ENCODE measurements at regions not wholly inside any gene's neighbourhood (a gene's known extent, or its start where the extent isn't known, plus 50 kb on each side); places are given as distances from the start of the nearest gene placed in this dataset.
A peak's percentile ranks its signal among the peaks of the same experiment; 100 is the strongest.

DNA sequence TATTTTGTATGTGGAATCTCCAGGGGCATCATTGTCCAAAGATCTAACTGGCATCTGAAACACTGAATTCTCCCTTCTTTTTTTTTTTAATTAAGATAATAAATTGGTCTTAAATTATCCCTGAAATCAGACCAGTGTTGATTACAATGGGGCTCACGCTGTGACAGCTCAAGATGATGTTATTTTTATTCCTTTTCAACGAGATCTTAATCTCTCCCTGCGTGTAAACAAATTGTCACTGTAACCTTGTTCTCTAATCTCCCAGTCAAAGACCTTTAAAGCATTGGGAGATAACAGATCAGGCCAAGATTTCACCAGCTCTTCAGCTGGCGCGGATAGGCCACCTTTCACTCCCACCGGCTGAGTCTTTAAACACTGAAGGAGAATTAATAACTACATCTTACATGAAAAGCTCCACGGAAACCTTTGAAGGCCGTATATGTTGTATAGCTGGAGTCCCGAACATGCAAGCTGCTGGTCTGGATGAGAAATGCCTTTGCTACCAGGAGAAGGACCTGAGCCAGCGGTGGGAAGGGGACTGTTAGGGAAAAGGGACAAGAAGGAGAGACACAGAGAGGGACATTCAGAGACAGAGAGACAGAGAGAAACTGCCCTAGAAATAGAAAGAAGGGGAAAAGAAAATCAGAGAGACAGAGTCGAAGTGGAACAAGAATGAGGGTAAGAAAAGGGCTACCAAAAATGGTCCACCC lies 418.8 kb upstream of the NR2F2 start:
- no peak for DNase-seq

GRCh38 chr15:95912280-95912625 lies 418.2 kb upstream of the NR2F2 start:
- DNase-seq: no peak

DNA sequence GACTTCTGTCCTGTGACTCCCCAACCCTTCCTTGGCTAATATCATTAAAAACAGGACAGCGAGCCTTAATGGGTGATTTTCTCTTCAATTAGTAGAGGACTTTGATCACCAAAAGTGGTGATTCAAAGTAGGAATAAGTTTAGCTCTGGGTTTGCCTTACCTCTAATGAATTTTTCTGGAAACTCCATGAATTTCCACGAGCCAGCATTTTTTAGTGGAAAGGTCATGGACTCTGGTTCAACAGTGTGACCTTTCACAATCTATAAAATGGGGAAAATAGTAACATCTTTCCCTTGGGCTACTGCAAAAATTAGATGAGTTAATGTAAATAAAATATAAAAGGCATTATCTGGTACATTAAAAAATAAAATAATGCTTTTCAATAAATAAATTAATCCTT lies 417.8 kb upstream of the NR2F2 start:
- no peak for DNase-seq

DNA sequence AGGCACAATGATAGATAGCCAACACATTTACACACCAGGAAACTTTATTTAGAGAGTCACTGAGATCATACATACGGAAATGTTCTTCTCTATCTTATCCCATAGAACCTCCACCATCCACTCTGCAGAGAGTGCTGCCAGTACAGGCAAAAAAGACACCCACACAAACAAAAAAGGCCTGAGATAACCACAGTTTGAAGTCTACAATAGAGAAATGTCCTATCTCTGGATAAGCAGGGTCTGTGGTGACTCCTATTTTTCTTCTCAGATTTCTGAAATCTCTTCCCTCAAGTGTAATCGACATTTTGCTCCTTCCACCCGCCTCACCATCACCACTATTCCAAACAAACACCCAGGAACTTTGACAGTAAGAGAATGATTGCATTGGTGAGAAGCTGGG lies 413.9 kb upstream of the NR2F2 start:
- no peak for DNase-seq

DNA sequence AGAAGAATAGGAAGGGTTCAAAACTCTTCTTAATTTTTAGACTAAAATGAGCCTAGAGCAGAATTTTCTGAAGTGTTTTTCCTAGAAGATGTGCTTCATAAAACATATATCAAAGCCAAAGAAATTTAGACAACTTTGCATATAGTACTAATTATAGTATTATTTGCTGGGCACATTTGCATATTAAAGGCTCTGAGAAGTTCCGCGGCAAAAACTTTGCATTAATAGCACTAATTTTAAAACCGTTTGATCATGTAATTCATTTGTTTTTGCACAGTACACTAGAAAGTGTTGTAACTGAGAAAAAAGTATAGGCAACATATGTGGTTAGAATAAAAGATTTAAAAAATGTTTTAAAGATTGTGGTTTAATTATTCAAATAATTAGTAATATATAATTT lies 412.0 kb upstream of the NR2F2 start:
- peak in 1 of 2 experiments; percentile 2 for DNase-seq

GRCh38 chr15:95919460-95919859 lies 411.0 kb upstream of the NR2F2 start:
- no peak for DNase-seq

- DNase-seq: no peak
Measured at GRCh38 chr15:95921404-95921803, 409.1 kb upstream of the NR2F2 start.

- DNase-seq: peak in 1 of 2 experiments; percentile 4
Measured at GRCh38 chr15:95922431-95922830, 408.1 kb upstream of the NR2F2 start.

- DNase-seq: no peak
Measured at GRCh38 chr15:95923792-95924191, 406.7 kb upstream of the NR2F2 start.

DNA sequence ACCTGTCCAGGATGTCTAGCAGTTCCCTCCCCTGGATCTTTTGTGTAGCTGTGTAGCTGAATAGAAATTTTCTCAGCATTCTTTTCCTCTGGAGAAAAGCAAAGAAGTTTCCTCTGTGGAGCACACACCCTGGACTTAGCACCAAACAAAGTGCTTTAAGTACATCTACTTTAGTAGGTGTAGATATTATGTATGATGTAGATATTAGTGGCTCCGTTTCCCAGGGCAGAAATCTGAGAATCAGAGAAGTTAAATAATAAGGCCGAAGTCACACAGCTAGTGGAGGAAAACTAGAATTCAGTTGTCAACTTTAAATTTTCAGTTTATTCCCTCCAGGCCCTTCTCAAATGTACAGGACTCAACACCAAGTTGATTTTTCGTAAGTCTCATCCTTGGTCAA lies 401.7 kb upstream of the NR2F2 start:
- DNase-seq: no peak

DNA sequence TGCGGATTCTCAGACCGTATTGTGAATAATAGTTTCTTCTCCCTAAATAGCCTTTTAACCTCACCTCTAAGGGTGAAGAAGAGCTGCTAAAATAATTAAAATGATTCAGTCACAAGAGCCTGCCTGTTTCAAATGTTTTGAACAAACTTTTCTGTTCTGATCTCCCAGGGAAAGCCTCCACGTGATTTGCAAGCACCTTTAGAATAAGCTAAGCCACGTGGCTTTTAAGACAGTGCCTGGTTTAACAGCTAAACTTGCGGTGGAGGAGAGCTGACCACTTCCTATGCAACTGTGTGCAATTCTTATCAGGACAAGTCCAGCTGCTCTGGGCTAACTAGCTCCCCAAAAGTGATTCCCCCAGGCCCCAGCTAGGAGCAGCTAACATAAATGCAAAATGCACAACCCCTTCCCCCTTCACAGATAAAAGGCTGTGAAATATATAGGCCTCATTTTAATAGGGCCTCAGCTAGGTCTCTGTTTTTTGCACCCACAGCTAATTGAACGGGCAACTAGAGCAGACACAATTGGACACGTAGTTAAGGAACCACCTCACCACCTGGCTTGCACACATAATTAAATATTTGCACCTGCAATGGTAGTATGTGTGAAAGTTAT lies 401.2 kb upstream of the NR2F2 start:
- DNase-seq: peak in 1 of 2 experiments; percentile 10

DNA sequence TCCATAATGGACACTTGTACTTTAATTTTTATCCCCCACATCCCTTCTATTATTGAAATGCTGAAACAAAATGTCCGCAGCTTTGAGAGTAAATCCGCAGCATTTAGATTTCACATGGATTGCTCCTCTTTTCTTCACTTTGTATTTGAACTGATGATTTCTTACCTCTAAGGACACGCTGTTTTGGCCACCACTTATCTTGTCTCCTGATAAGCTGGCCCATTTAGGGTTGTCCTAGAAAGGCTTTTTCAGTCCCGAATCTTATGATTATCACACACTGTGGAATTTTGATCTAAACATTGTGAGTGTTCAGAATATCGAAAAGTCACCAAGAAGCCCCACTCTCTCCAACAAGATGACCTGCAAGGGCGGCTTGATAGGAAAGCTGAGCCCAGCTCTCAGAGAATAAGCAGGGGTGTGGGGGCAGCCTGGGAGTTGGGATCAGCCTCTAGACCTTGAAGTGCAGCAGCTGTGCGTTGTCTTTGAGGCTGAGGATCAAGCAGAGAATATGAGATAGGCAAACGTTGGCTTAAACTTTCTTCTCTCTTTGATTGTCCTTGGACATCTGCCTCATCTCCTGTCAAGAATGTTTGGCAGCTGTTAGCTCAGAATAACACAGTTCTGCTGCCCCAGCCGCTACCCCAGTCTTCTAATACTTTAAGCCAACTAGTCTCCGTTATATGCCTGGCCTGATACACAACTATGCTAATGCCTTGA lies 399.7 kb upstream of the NR2F2 start:
- DNase-seq: no peak

DNA sequence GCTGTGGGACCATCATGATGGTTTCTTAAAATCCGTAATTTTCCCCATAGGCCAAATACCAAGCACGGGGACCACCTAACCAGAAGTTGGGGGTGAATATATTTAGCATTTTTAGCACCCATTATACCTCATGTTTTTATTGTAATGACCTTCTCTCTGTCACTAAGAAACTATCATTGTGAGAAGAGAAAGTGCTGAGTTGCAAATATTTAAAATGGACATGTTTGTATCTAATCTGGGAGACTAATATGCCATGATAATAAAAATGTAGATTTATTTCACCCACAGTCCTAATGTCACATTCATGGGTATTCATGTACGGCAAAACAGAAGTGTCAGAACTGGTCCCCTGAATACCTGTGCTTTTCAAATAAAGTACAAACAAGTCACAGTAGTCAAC lies 398.9 kb upstream of the NR2F2 start:
- no peak for DNase-seq

- no peak for DNase-seq
Measured at GRCh38 chr15:95932141-95932540, 398.4 kb upstream of the NR2F2 start.

DNA sequence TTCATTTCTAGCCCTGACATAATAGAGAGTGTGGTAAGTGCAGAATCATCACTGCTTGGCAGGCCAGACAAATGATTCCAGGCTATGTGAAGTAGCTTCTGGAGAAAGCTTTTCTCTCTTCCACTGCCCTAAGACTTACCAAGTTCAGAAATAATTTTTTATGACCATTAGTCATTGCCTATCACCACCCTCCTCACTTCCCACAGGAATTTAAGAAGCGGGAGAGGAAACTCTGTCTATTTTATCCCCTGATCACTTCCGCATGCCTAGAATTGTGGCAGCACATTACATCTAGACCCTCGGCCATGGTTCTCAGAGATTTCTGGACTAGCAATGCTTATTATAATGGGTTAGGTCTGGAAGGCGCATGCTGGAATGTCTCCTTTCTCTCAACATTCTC lies 397.8 kb upstream of the NR2F2 start:
- DNase-seq: no peak

DNA sequence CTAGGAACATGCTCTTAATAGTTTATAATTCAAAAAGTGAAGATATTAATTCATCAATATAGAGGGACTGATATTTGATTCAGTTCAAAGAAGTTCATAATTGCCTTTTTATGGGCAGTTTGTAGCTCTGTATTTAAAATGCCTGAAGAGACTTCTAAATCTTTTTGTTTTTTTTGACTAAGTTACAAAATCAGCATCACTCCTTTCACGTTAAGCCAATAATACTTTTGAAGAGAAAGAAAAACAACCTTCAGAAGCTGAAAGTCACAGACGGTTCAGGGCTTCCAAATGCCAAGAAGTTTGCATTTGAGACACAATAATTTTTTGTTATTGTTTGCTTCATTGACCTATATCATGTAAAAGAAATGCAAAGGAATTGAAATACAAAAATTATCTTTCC lies 394.6 kb upstream of the NR2F2 start:
- DNase-seq: no peak

DNA sequence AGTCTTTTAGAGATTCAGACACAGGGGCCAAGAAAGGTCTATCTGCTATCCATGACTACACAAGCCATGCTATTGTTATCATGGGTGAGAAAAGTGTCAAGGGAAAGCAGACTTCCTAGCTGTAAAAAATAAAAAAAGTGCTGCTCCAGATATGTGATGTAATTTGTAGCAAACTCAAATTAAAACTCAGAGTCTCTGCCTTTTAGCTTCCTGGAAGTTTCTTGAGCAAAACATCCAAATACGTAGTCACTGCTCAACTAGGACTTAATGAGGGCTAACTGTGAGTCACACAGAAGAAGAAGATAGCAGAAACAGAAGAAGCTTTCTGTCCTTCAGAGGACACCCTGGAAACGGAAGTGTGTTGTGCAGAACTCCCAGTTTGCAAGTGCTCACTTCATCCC lies 393.4 kb upstream of the NR2F2 start:
- no peak for DNase-seq

- no peak for DNase-seq
Measured at GRCh38 chr15:95940431-95940985, 390.0 kb upstream of the NR2F2 start.

GRCh38 chr15:95944193-95944592 lies 386.3 kb upstream of the NR2F2 start:
- peak in 1 of 2 experiments; percentile 17 for DNase-seq

- peak in 1 of 2 experiments; percentile 17 for DNase-seq
Measured at GRCh38 chr15:95944661-95945255, 385.7 kb upstream of the NR2F2 start.

DNA sequence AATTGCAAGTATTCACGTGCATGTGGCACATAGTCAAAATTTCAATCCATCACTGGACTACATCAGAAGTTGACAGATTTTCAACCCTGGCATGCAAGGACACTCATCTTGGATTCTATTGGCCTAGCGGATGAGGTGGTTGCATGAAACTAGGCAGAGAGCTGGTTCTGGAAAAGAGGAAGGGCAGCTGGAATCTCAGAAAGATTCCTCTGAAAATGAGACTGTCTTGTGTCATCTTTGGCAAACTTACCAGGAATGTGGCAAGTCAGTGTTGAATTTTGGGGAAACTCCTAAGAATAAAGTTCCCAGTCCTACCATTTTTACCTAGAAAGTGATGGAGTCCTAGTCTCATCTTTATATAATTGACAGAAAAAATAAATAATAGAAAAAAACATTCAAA lies 384.3 kb upstream of the NR2F2 start:
- no peak for DNase-seq

GRCh38 chr15:95946926-95947325 lies 383.6 kb upstream of the NR2F2 start:
- no peak for DNase-seq

DNA sequence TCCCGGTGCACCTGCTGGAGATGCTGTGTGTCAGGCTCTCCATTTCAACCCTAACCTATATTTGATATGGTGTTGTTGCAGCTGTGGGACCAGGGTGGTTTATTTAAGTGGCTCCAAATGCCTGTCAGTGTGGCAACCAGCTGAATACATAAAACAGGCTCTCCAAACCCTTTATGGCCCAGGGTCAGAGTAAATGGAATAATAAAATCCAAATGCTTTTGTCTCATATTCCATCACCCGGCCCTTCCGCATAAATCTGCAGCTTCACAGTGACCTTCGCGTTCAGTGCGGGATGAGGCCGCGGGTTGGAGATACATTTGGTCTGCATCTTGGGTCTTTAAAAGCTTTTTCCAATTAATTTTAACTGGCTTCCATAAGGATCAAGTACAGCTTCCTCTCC lies 382.1 kb upstream of the NR2F2 start:
- no peak for DNase-seq

DNA sequence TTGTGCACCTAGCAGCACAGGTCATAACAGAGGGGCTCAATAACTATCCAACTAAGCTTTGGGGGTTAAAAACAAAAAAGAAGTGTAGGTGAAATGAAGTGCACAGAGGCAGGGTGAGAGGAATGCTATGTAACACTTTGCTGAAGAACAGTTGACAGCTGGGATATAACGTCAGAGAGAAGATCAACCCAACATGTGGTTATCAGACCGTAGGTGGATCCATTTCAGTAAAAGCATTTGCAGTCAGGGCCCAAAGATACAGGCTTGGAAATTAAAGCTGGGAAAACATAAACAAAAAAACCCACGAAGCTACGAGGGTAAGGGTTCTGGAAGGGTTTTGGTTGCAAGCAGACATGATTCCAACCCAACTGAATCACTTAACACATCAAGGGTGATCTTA lies 377.5 kb upstream of the NR2F2 start:
- no peak for DNase-seq
